ENCODE measurements at regions not wholly inside any gene's neighbourhood (a gene's known extent, or its start where the extent isn't known, plus 50 kb on each side); places are given as distances from the start of the nearest gene placed in this dataset.

- TF ChIP-seq BRD4 (CRISPR knock-in tag; IDR thresholded peaks at IDR 0.05) (no peak), TEF (CRISPR knock-in tag; IDR thresholded peaks at IDR 0.05) (no peak), ZSCAN29 (CRISPR knock-in tag; conservative IDR thresholded peaks at IDR 0.05) (no peak), MEF2D (CRISPR knock-in tag; IDR thresholded peaks at IDR 0.05) (no peak), ZNF160 (CRISPR knock-in tag; IDR thresholded peaks at IDR 0.05) (no peak), ZNF891 (CRISPR knock-in tag; IDR thresholded peaks at IDR 0.05) (no peak), ZNF879 (CRISPR knock-in tag; IDR thresholded peaks at IDR 0.05) (no peak), ZNF737 (CRISPR knock-in tag; IDR thresholded peaks at IDR 0.05; ENCODE audit: borderline replicate concordance) (no peak), ZNF816 (CRISPR knock-in tag; IDR thresholded peaks at IDR 0.05; ENCODE audit: borderline replicate concordance) (peak; percentile 40; the same call in 1 of the 2 replicates), JUN (CRISPR knock-in tag; IDR thresholded peaks at IDR 0.05) (no peak), MLLT10 (CRISPR knock-in tag; IDR thresholded peaks at IDR 0.05) (no peak), E2F5 (CRISPR knock-in tag; conservative IDR thresholded peaks at IDR 0.05) (no peak), ZNF800 (CRISPR knock-in tag; IDR thresholded peaks at IDR 0.05) (no peak), KLF13 (CRISPR knock-in tag; IDR thresholded peaks at IDR 0.05) (no peak), ZNF713 (CRISPR knock-in tag; IDR thresholded peaks at IDR 0.05) (no peak), CREB3 (CRISPR knock-in tag; IDR thresholded peaks at IDR 0.05) (no peak), MEIS1 (CRISPR knock-in tag; IDR thresholded peaks at IDR 0.05; ENCODE audit: borderline replicate concordance) (no peak), CHD2 (IDR thresholded peaks at IDR 0.05; ENCODE audit: low read depth, low read length) (no peak), SSRP1 (CRISPR knock-in tag; IDR thresholded peaks at IDR 0.05) (0 out of 2 replicates have a peak, but pooled peaks have one; percentile 29), MAFF (IDR thresholded peaks at IDR 0.05; ENCODE audit: low read depth, low read length) (no peak), MTERF4 (CRISPR knock-in tag; IDR thresholded peaks at IDR 0.05) (no peak), ZNF317 (CRISPR knock-in tag; IDR thresholded peaks at IDR 0.05) (no peak), MIER3 (CRISPR knock-in tag; IDR thresholded peaks at IDR 0.05; ENCODE audit: borderline replicate concordance) (no peak), TERF1 (CRISPR knock-in tag; IDR thresholded peaks at IDR 0.05) (no peak; the same call in 1 of the 2 replicates), ZBTB25 (CRISPR knock-in tag; IDR thresholded peaks at IDR 0.05) (no peak; the same call in 1 of the 2 replicates)
Observed at GRCh38 chr6:11324453-11325015, 92.1 kb upstream of the NEDD9 start (continued).

Measured in HepG2 (cell line).